GM18870 (cell line): ENCODE measurements at regions not wholly inside any gene's neighbourhood (a gene's known extent, or its start where the extent isn't known, plus 50 kb on each side); places are given as distances from the start of the nearest gene placed in this dataset.

Source experiments
- ATAC-seq: cut with Tn5 transposase; IDR thresholded peaks from one replicate; pipeline ENCODE4 v1.9.1; 2021; ENCODE audit warnings: moderate library complexity; ENCODE audit not compliant: unreplicated experiment

DNA sequence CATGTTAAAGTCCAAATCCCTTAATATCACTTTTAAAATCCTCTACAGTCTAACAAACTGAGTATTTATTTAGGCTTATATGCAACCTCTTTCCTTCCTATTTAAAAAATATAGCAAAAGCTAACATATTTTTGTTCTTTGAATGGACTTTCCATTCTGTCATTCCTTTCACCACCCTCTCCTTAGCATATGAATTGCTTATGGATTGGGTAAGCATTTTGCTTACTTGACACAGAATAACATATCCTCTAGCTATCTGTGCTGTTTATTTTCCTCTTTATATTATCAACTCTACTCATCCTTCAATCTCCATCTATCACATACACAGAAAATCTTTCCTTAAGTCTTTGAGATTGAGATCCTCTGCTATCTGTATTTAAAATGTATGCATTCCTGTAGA lies 206.1 kb upstream of the NEIL3 start:
- ATAC-seq, result no peak

DNA sequence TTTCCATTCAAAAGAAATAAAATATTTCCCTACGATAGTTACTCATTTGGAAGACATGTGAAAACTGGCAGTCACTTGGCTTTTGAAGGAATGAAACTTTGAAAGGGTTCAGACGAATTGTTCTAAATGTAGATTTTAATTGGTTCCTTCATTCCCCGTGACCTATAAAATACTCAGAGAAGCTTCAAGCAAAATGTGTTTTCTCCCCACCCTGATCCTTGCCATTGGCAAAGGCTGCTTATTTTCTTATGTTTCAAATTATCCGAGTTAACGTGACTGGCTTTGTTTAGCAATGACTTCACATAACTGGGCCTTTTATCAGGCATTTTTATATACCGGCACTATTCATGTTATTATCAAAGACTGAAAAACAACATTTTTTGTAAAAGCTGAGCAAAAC lies 204.1 kb upstream of the NEIL3 start:
- no peak for ATAC-seq

DNA sequence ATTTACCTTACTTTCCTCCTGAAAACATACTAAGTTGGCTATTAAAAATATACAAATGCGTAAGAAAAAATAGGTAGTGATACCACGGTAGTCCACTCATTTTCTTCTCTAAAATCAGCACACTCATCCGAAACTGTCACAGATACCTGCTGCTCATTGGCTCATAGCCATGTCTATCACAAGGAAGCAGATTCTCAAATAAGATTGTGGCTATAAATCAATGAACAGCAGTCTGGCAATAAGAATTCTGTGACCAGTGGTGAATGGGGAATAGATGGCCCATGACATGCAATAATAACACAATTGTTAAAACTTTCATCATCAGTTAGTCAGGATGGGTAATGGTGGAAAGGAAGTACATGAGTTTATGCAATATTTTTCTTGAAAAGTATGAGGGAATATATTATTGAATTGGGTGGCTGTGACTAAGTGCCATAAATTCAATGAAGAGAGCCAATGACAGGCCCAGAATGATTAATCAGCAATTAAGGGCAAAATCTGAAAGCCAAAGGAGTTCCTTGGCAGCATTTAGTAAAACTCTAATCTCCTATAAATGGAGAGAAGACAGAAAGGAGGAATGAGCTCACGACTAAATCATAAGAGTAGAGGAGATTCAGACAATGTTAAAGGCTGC lies 202.3 kb upstream of the NEIL3 start:
- ATAC-seq, result no peak

DNA sequence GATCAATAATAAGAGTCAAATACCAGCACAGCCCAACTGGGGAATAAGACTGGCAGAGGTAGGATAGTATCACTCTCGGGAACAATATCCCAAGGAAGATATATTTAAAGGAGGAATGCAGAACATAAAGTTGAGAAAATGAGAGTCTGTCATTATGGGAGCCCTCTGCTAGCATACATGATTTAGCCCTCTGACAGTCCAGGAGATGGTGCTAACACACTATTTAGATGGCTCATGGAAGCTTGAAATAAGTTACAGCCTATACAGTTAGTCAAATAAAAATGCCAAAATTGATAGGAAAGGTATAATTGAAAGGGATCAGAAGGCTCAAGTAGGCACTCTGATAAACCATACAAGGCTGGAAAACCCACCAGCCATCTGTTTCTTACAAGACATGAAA lies 201.0 kb upstream of the NEIL3 start:
- no peak for ATAC-seq

DNA sequence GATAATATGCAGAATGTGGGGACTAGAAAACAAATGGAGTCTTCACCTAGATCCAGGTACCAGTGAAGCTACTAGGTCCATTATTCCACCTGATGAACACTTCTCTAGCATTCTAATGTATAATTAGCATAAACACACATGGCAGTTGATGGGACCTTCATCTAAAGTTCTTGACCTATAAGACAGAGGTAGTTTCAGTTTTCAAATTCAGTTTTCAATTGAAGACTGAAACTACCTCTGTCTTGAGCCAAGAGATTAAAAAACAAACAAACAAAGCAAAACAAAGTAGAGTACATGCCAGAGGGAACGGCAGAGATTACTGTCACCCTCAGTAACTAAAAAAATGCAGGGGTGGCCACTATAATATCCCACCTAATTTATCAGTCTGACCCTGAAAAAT lies 199.9 kb upstream of the NEIL3 start:
- ATAC-seq, result peak; percentile 58

DNA sequence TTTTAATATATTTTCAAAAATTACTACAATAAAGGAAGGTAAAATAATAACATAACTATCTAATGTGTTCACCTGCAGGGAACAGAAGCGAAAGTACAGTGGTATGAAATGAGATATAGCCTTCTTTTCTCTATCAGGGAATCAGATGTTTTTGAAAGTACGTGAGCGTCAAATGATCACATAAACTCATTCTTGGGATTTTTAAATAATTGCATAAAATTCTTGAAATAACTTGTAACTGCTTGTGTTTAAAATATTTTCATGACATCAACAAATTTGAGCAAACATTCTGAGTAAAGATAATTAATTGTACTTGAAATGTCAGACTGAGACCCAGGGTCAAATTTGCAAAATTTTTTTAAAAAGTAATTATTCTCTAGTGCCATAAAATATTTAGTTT lies 193.5 kb upstream of the NEIL3 start:
- no peak for ATAC-seq

DNA sequence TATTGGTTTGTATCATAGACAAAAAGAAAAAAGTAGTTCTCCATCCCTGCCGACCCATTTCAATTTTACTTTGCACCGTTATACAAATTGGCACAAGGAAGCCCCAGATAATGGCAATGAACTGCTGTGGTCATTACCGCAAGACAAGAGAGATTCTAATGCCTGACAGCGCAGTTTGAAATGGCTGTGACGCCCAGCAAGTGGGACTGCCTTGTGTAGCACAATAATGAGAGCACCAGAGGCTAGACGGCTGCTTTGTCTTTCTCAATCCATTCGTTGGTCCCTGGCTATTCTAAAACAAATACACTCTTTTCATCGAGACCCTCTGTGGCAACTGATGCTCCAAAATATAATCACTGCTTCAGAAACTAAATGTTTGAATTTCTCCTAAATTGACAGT lies 192.4 kb upstream of the NEIL3 start:
- no peak for ATAC-seq

DNA sequence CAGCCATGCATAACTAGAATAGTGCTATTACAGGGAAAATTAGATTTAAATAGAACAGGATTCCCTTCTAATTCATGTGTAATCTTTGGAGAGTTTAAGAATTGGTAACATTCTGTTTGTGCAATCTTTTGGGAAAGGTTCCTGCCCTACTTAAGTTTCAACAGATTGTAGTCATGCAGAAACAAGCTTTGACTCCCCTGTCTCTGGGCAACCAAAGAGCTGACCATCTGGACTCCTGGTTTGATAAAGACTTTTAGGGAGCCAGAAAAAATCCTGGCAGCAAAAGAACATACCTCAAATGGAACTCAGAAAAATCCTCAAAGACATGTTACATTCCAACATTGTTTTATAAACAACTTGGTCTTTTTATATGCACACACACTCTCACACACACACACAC lies 191.1 kb upstream of the NEIL3 start:
- ATAC-seq, result no peak

DNA sequence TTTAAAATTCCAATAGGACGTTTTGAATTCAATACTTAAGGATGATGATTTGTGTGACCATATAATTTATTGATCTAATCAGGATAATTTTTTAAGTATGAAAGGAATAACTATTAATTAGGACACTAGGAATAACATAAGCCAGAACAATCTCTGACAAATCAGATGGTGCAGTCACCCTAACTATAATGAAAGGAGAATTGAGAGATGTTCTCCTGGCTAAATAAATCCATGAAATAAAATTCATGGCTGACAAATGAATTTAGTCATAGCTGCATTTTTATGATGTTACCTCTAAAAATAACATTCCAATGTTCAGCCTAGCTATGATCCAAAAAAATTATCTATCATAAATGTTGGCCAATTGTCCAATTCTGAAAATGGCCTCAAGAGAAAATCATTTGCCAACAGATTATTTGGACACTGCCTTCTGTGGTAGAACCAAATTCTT lies 190.6 kb upstream of the NEIL3 start:
- no peak for ATAC-seq

DNA sequence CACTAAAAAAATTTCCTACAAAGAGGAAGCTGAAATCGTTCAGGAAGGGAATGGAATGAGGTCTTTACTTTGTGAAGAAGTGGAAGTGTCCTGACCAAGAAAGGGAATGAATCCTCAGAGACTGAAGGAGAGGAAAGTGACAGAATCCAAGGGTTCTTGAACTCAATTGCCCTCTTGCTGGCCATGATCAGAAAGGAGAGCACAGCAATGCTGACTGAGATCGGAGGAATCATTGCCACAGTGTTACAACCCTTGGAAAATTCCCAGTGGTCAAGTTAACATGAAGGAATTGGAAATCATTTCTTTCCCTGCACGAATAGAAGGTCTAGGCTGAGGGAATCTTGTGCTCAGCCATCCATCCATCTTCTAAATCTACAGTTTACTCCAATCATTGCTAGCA lies 190.0 kb upstream of the NEIL3 start:
- ATAC-seq, result no peak

DNA sequence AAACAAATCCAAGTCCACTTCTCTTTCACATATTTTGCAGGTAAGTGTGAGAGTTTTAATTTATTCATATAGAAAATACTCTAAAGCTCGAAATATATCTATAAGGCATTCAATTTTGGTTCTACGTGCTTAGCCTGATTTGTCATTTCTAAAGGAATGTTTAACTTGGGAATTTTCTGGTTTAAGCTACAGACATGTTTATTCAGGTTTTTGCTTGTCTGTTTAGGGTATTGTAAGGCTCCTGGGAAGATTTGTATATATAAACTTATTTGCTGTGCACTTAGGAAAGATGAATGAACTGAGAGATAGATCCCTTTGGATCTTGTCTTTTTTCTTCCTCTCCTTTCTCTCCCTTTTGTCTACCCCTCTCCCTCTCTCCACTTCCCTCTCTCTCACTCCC lies 185.9 kb upstream of the NEIL3 start:
- no peak for ATAC-seq

DNA sequence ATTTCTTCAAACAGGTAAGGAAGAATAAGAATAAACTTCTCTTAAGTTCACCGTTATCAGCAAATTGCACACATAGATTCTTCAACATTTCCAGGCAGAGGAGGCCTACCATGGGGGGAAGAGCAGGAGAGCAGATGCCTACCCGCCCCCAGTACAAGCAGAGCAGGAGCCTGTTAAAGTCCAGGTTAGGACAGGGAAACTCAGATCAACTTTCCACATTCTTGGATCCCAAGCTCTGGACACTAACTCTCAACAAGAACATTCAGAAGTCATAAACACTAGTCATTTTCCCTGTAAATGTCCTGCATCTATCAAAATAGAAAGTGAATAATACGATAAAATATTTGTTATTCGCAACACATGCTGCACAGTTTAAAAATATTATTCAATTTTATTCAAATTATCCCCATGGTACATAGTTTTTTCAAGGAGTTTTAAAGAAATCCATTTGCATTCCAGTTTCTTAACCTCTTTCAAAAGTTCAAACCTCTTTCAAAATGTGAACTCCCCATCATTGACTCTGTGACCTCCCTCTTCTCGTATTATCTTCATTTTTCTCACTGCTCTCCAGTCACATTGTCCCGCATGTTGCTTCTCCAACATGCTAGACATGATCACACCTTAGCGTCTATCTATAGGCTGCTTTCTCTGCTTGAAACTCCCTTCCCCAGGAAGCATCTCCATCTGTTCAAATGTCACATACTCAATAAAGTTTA lies 185.2 kb upstream of the NEIL3 start:
- no peak for ATAC-seq

DNA sequence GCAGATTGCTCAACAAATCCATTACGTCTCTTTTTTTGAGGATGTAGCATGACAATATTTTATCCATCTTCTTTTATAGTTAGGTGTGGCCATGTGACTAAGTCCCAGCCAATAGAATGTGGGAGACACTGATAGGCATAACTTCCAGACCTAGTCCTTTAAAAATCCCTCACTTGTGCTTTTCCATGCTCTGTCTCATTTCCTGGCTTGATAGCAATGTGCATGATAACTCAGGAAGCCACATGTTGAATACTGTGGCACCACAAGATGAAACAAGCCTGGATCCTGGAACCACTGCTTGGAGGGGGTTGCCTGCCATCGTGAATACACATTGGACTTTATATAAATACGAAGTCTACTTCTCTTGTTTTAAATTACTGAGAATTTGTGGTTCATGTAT lies 184.0 kb upstream of the NEIL3 start:
- ATAC-seq, result no peak

DNA sequence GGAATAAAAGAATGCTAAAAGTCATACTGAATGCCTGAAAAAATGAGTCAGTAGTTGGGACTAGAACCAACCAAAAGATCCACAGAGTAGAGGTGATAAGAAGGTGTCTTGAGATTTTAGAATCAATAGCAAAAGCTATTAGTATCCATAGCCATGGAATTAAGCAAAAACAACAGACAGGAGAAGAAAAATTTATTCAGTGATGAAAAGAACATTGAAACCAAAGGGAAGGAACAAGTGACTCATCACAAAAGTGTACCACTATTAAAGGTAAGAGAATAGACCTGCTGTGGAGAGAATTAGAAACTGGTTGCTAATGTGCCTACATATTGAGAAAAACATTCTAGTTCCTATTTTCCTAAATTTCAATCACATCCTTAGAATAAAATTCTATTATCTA lies 182.0 kb upstream of the NEIL3 start:
- ATAC-seq, result no peak

DNA sequence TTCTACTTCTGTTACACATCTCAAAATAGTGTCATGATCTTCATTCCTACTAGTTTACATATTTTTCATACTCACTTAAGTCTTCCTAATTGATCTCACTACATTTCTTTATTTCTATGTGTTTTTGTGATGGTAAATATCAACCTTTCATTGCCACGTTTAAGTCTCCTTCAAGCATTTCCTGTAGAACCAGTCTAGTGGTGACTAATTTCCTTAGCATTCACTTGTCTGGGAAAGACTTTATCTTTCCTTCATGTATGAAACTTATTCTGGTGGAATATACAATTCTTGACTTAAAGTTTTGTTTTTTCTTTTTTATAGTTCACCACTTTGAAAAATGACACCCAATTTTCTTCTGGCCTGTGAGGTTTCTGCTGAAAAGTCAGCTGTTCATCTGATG lies 181.4 kb upstream of the NEIL3 start:
- no peak for ATAC-seq

DNA sequence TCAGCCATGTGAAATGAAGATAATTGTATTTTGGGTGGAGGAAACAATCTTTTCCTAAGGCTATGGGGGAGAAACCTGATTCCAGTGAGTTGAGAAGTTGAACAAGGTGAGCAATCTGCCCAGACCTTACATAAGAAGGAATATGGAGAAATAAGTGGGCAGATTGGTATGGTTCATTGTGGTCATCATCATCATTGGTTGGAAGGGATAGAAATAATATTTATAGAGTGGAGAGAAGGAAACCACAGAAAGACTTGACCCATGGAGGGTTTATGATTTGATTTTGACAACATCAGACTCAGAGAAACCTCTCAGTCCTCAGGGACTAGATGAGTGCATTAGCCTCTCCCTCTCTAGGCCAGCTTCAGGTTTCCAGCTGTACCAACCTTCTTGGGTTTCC lies 177.9 kb upstream of the NEIL3 start:
- ATAC-seq, result no peak

DNA sequence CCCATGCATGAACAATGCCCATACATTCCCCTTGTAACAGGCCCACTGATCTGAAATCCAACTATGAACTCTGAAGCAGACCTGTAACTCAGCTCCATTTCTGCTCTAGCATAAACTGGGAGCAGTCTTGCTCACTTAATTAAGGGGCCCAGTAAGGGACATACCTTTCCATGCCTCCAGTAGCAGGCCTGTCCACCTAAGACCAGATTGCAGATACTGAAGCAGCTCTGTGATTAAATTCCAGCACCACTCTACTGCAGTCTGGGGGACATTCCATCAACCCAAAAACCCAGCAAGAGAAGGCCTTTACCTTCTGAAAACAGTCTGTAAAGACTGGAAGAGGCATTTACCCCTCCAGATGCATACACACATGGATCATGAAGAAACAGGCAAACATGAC lies 162.0 kb upstream of the NEIL3 start:
- no peak for ATAC-seq

DNA sequence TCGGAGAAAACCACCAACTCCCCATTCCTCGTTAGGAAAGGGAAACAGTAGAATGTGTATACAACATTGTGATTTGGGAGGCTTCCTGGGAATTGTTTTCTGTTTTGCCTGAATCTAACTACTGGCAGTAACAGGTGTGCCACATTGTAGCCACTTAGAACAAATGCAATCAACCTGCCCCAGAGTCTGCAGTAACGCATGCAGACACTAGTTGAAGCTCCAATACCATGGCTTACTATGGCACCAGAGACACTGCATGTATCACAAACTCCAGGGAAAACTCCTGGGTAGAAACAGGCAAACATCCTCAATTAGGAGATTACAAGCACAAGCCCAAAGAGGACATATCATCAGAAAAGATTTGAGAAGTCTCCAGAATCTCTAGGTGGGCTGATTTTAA lies 154.2 kb upstream of the NEIL3 start:
- no peak for ATAC-seq

DNA sequence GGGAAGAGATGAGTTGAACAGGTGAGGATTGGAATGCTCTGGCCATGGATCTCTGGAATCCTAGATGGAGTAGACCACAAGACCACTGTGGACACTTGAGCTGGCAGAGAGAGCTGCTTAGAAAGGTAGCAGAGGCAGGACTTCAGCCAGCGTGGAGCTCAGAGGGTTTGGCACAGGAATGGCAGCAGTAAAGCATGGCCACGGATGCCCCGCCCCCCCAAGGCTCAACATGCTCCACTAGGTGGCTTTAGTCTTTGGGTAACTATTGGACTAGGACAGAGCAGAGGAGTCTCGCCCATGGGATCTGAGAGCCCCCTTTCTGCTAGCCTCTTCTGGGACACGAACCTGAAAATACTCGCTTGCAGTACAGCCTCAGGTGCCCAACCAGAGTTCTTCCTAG lies 150.1 kb upstream of the NEIL3 start:
- ATAC-seq, result no peak

DNA sequence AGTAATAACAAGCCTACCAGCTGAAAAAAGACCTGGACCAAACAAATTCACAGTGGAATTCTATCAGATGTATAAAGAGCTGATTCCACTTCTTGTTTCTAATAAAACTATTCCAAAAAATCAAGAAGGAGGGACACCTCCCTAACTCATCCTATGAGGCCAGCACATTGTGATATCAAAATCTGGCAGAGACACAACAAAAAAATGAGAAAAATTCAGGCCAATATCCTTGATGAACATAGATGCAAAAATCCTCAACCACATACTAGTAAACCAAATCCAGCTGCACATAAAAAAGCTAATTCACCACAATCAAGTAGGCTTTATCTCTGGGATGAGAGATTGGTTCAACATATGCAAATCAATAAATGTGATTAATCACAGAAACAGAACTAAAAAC lies 147.9 kb upstream of the NEIL3 start:
- no peak for ATAC-seq

DNA sequence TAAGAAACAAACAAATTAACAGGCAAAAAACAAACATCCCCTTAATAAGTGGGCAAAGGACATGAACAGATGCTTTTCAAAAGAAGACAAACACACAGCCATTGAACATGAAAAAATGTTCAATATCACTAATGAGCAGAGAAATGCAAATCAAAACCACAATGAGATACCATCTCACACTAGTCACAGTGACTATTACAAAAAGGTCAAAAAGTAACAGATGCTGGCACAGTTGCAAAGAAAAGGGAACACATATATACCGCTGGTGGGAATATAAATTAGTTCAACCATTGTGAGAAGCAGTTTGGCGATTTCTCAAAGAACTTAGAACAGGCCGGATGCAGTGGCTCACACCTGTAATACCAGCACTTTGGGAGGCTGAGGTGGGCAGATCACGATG lies 146.1 kb upstream of the NEIL3 start:
- ATAC-seq, result no peak

DNA sequence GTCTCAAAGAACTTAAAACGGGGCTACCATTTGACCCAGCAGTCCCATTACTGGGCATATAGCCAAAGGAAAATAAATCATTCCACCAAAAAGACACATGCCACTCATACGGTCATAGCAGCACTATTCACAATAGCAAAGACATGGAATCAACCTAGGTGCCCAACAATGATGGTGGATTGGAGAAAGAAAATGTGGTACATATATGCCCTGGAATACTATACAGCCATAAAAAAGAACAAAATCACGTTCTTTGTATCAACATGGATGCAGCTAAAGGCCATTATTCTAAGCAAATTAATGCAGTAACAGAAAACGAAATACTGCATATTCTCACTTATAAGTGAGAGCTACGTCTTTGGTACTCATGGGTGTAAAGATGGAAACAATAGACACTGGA lies 138.1 kb upstream of the NEIL3 start:
- no peak for ATAC-seq

DNA sequence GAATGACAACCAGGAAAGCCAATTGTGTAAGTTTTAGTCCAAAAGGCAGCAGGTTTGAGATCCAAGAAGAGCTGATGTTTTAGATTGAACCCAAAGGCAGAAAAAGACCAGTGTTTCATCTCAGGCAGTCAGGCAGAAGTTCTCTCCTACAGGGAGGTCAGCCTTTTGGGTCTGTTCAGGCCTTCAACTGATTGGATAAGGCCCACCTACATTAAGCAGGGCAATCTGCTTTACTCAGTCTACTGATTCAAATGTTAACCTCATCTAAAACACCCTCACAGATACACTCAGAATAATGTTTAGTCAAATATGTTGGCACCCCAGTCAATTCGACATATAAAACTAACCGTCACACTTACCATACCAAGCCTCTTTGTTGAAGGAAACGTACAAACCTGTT lies 134.2 kb upstream of the NEIL3 start:
- ATAC-seq, result no peak
